Left kidney (tissue), 1 donor: ENCODE measurements at regions not wholly inside any gene's neighbourhood (a gene's known extent, or its start where the extent isn't known, plus 50 kb on each side); places are given as distances from the start of the nearest gene placed in this dataset.

Experiments
- DNase-seq: peaks from one replicate; pipeline ENCODE4 v3.0.0-alpha.2; 2013

DNA sequence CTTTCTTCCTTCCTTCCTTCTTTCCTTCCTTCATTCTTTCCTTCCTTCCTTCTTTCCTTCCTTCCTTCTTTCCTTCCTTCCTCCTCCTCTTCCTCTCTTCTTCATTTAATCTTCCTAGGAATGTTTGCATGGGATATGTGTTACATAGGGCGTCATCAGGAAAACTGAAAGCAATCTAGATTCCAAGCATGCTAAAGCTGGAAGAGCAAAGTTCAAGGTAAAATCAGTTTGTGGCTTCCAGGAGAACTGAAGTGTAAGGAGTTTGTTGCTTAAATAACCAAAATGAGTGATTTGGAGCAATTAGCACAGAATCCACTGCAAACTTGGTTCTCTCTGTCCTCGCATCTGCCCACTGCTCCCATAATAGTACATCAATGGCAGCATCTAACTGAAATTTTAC lies 716.2 kb downstream of the GBE1 start:
- no peak for DNase-seq

DNA sequence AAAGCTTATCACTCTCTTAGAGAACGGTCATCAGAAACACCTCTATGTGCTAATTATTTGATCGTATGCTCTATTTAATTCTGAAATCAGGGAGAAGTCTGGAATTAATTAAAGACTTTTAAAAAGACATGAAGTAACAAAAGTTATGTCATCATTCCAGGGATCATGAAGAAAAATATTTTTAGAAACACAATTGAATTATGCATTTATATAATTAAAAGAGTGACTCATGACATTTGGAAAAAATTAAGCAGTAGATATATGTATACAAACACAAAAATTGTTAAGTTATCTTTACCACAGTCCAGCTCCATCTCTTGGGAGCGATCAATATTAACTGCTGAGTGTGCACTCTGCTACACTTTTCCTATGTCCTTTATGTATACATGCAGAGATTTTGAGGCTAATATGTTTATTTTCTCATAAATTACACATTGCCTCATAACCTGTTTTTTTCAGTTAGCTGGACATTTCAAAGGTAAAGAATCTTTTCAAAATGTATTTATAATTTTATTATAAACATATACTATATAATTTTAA lies 717.7 kb downstream of the GBE1 start:
- DNase-seq, result no peak

DNA sequence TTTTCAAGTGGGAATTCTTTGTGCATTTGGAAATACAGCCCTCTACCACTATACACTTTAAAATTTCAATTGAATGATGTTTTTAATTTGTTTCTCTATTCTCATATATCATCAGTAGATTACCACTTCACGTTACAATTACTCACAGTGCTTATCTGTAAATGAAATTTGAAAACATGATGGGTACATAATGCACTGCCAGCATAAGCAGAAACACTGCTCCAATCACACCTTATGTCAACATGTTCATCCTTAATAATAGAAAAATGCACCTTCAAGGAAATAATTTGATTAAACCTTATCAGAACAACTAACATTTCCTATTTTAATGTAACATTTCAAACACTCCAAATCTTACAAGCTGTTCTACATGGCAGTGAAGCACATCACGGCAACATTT lies 718.4 kb downstream of the GBE1 start:
- no peak for DNase-seq

DNA sequence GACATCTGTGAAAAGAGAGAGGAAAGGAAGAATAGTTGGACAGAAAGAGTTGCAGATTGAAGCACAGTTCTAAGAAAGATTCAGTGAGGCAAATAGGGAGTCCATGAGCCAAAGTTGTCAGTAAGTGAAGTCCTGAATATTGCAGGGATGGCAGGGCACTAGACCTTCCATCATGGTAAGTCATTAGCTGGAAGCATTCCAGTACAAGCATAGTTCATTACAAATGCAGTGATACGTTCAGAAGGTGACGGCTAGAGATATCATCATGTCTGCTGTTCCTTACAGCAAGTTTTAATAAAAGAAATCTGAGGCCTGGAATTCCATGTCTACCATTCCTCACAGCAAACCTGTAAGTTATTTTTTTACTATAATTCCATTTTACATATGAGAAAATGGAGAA lies 720.1 kb downstream of the GBE1 start:
- DNase-seq, result no peak

DNA sequence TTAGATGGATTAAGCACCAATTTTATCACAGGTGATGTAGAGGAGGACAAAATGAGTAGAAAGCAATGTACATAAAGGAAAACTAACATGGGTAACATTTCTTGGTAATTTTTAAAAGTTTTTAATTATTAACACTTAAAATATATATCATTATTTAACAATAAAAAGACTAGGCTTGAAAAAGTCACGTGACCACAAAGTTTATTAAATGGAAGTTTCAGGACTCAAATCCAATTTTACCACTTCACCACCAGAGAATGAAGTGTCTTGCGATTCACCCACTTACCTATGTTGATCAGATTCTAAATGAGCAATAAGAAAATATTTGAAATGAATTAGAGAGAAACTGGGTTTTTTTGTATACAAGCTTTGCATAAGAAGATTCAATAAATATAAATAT lies 721.3 kb downstream of the GBE1 start:
- DNase-seq, result no peak

DNA sequence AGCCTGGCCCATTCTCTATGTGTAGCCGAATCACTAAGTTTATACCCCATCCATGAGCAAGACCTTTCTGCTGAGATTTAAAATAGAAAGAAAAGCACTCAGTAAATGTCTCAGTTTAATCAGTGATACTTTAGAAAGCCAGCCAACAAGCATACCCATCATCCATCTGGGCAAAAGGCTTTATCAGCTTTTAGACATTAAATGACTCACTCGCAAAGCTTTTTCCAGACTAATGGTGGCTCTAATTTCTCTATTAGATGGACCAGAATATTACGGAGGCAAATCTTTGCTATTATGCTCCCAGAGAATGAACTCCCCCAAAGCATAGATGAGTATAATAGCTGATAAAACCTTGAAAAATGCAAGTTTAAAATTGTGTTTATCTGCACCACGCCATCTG lies 727.8 kb downstream of the GBE1 start:
- DNase-seq, result no peak

DNA sequence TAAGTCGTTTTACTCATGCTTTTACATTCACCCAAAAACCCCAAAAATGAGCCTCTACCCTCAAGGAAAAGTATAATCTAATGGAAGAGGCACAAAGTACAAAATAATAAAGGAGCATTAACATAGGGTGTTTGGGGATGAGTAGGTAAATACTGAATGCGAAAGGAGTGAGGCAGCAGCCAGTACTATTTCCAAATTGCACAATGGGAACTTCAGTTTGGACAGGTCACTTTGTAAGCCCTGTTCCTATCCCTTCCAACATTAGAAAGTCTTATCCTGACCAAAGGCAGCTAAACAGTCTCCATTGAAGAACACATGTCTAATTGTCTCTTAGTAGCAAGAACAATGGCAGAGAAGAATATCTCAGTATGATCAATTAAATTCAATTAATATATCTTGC lies 728.3 kb downstream of the GBE1 start:
- no peak for DNase-seq

DNA sequence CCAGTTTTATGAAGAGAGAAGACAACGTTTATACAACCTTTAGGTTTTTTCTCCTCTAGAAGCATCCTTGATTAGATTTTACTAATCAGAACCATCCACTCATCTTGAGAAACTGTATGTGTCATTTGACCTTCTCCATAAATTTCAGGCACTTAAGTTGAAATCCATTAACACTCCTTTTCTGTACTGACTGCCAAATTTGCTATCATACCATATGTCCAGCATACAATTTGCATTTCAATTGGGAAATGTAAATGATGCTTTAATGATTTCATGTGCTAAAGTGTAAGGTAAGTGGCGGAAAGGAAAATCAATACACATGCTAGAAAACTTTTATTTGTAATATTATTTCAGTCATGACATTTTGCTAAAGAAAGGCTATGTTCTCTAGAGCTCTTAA lies 731.6 kb downstream of the GBE1 start:
- no peak for DNase-seq

DNA sequence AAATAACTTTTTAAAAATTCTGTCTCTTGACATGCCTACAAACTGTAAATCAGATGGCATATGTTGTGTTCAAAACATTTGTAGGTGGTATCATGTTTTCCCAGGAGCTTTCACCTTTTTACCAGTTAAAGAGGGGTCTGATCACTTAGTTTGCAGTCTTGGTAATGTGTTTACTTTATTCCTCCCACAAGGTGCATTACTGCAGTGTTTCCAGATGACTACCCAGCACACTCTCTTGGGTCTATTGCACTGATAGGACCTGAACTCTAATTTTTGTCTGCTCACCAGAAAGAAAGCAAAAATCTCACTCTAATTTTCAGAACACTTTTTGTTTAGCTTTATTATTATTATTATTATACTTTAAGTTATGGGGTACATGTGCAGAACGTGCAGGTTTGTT lies 734.1 kb downstream of the GBE1 start:
- DNase-seq, result no peak

DNA sequence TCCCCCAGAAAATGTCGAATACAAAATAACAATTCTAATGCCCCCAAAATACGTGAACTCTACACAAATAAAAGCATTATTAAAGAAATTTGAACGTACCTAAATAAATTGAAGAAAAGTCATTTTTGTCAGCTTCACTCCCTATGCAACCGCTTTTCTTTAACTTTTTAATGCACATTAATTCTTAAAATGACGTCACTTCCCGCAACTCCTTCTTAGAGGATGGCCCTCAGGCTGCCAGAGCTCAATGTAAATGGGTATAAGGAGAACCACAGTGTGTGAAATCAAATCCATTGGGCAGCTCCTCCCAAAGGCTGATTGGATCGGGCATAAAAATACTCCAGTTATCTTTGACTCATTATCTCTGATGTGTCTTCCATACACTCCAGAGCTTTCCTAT lies 736.9 kb downstream of the GBE1 start:
- no peak for DNase-seq

DNA sequence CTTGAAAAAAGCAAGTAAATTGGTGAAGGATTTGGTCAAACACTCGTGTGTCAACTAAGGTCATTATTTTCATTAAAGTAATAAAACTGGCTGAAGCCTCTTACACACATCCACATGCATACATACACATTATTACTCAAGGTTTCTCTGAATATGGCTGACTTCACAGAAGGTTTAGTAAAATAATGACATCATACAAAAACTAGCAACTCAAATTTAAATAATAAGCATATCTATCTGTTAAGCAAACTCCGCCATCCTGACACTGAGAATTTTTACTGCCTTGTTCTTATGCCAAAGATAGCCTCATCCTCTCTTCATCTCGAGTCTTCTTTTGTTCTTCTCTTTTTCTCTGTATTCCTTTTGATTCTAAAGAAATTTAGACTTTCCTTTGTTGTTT lies 739.1 kb downstream of the GBE1 start:
- DNase-seq, result no peak

DNA sequence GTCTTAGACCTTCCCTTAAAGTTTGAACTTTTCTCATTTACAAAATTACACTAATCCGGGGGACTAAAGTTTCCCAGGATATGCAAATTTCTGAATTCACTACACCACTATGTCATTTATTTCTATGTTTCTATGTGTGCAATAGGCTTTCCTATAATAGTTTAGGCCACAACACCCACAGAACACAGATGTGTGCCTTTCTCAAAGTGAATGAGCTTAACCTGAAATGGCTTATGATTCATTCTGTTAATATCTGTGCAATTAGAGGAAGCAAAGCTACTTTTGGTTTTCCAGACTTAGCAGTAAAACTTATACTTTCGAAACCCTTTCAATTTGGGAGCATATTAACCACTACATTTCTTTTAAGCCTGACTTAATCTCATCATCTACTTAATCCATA lies 748.1 kb downstream of the GBE1 start:
- DNase-seq, result no peak

DNA sequence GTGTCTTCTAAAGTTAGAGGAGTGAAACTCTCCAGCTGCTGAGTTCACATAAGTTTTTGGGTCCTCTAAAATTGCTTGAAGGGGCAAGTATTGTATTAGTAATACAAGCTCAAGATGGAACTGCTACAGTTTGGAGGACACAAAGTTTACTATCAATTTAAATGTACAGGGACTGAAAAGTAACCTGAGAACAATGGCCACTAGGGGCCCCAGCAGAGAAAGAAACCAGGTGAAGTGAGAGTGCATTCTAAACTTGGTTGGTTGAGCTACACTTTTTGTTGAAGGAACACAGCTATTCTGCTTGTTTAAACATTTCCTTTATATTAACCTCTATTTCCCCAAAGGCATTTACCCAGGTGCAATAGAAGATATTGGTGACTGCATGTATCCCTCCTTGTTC lies 755.5 kb downstream of the GBE1 start:
- no peak for DNase-seq

DNA sequence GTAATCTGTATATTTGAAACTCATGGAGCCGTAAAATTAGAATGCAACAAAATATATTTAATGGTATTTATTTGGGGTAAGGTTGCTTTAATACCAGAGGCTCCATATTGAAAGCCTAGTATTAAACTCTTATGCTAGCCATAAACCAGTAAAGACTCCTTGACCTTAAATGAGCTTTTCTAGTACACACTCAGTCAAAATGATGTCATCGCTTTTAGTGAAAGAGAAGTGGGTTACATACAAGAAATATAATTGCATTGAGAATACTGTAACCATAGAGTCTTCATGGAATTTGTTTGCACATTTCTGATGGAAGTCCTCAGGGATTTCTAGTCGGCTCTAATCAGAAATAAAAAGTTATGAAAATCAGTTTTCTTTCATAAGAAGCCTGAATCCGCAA lies 757.6 kb downstream of the GBE1 start:
- no peak for DNase-seq

DNA sequence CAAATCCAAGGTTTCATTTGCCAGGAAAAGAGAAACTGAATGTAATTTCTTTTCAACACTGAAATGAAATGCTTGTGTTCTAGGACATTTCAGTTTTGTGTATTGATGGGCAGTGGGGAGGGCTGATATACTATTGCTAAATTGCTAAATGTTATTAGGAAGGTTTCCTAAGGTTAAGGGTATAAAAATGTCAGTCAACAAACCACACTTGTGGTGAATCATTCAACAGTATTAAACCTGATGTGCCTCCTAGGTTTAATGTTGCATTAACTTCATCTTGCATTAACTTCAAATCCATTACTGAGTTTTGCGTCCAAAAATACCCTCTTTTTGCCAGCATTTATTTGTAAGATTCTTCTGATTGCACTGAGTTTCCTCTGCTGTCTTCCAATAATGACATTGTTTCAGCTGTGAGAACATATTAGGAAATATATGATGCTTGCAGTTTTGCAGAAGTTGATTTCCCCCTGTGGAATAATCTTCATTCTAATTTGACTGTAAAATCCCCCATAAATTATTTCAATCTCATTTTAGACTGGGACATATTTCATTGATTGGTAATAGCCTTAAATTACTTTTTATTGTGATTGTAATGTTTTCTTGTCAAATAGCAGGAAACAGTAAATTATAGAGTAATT lies 758.3 kb downstream of the GBE1 start:
- DNase-seq, result no peak

DNA sequence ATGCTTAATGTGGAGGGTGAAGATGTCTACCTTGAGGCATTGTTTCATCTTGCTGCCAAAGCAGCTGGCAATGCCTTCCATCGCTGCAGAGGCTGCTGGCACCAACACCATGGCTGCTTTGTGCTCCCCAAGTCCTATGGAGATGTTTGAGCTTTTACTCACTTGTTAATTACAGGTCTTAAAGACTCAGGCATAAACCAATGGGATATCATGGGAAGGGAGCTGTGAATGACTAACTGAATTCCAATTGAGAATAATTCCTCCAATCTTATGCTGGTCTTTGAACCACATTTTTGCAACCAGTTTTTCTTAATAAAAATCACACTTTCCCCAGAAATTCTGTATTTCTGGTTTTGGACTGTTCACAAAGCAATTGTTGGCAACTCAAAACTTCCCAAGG lies 762.0 kb downstream of the GBE1 start:
- DNase-seq, result no peak

DNA sequence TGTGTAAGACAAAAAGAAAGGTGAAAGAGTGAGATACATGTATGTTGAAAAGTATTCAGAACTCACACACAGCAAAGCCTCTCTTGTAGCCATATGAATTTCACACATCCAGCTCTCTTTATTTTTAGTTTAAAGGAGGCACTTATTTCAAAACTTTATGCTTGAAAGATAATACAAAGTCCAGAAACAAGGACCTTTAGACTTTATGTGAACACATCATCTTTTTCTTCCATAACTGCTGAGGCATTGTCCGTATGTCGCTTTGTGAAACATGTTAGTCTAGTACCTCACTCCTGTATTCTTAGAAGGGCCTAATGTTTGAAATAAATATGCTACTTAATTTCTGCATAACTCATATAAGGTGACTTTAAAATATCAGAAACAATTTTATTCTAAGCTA lies 763.4 kb downstream of the GBE1 start:
- no peak for DNase-seq

DNA sequence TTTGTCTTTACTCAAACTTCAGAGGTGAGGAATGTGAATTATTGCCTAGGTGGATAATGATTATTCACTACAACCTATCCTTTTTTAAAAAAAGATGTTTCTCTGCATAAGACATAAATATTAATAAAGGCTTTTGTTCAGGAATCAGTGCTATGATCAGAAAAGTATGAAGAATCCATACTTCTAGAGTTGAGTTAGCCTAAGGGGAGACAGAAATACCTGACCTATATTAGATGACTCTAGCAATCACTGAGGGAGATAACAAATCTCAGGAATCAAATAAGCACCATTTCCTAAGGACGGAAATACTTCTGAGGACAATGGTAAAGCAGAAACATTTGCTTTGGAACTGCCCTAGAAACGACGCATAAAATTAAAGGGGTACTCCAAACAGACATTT lies 763.8 kb downstream of the GBE1 start:
- DNase-seq, result no peak

DNA sequence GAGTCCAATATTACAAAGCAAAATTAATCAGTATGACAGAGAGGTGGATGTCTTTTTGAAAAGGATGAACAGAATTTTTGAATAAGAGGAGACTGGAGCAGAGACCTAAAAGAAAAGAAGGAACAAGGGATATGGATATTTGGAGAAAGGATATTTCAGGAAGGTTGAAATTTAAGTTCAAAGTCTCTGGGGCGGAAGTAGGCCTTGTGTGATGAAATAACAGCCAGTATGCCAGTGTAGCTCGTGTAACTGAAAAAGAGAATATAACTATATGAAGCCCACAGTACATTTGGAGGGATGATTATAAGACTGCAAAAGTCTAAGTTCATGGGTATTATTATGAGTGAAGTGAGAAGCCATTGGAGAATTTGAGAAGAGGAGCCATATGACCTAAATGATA lies 766.7 kb downstream of the GBE1 start:
- DNase-seq, result no peak

DNA sequence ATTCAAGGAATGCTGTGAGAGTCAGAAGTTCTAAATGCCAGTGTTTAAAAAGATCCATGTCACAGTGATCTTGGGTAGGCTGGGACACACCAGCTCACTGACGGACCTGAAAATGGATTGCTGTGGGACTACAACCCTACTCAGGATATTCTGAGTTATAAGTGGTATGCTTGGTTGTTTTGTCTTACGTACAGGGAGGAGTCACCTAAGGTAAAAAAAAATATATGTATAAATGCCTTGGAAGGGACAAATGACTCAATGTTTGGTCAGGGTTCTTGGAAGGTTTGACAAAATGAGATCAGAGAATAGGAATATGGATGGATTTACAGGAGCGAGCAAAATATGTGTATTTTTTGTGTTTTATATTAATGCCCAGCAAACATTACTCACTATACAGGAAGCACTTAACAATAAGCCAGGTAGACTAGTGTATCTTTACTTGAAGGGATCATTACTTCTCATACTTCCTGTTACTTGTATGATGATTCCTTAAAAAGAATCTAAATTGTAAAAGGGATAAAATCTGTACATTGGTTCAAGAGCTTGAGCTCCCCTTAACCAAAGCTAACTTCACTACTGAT lies 767.3 kb downstream of the GBE1 start:
- DNase-seq, result no peak

DNA sequence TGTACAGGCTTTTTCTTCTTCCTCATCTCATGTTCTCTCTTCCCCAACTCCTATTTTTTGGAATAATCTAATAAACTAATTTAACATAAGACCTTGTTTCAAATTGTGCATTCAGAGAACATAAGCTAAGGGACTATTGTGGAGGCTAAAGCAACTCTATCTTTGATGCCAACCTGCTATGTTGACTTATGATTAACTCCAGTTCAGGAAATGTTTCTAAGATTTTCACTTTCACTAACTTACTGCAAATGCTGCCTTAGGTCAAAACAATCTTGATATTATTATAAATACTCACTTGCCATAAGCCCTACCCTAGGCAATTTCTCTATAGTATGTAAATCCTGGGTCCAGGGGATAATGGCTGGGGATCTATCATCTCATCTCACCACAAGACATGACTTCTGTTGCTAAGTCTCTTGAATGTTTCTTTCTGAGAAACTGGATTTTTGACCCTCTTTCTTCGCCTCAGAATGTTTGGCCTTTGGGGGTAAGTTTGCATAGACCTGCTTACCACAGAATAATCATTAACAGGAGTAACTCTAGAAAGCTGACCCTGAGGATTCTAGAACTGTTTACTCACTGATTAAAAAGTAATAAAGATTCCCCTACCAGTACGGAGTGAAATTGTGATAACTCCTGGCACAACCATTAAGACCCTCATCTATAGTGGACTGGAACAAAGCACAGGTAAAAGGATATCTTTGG lies 768.1 kb downstream of the GBE1 start:
- no peak for DNase-seq

DNA sequence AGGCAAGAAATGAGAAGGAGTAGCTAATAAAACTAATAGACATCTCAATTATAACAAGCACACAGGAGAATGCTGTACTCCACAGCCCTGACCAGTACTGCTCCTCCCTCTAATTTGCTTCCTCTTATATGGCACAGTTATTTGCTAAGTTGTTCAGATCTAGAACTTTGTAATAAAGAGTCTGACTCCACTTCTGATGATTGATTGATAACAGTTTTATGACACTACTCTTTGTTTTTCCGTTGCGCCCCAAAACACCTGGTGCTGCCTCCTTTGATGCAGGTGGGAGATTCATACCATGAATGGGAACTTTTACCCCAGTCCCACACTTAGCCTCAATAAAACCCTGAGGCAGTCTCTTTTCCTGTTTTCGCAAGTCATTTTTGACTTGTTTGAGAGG lies 777.7 kb downstream of the GBE1 start:
- no peak for DNase-seq

DNA sequence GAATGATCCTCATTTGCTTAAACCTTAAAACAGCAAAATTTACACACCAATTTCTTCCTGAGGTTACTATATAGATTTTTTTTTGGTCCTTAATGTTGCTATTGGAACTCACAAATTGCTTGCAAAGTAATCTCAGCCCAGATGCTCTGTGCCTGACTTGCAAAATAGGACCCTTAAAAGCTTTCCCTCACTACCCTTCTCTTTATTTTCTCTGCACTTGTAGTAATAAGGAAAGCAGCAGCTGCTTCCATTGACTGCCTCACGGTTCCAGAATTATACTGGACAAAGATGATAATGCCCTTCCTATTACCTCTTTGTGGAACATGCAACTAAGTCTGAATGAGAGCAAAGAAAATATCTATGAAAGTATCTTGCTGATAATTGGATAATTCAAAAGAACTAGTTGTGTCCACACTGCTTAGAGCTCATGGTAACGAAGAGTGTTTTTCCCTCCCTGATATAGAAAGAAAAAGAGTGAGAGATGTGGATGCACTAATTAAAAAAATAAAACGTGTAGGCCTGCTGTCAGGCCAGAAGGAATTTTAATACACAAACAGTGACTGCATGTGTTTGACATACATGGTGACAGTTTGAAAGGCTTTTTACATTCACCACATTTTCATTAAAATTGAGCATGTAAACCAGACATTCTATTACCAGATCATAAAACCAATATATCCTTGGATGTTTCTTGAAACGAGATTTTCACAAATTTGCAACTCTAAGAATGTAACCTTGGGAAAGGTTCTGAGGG lies 783.1 kb downstream of the GBE1 start:
- DNase-seq, result no peak
